ENCODE measurements at regions not wholly inside any gene's neighbourhood (a gene's known extent, or its start where the extent isn't known, plus 50 kb on each side); places are given as distances from the start of the nearest gene placed in this dataset.

DNA sequence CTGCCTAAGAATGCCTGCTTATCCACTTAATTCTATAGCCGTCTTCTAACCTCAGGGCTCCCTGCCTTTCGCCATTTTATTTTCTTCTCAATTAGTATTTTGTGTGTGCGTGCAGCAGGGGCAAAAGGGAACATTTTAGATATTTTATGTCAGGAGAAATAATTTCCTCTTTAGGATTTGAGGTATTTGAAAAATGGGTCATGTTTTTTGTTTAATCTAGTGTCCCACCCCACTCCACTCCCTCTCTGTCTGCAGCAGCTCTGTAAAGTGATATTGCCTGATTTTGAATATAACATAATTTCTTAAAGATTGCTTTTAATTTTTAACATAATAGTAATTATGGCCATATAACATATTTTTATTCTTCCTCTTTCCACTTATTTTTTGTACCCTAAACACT, 593.2 kb upstream of the DPPA4 start:
- no peak for TF ChIP-seq POLR2AphosphoS5 (IDR thresholded peaks at IDR 0.05)
- TF ChIP-seq, protein P1, sequence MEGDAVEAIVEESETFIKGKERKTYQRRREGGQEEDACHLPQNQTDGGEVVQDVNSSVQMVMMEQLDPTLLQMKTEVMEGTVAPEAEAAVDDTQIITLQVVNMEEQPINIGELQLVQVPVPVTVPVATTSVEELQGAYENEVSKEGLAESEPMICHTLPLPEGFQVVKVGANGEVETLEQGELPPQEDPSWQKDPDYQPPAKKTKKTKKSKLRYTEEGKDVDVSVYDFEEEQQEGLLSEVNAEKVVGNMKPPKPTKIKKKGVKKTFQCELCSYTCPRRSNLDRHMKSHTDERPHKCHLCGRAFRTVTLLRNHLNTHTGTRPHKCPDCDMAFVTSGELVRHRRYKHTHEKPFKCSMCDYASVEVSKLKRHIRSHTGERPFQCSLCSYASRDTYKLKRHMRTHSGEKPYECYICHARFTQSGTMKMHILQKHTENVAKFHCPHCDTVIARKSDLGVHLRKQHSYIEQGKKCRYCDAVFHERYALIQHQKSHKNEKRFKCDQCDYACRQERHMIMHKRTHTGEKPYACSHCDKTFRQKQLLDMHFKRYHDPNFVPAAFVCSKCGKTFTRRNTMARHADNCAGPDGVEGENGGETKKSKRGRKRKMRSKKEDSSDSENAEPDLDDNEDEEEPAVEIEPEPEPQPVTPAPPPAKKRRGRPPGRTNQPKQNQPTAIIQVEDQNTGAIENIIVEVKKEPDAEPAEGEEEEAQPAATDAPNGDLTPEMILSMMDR (IDR thresholded peaks at IDR 0.05) = no peak
- no peak for TF ChIP-seq POLR2A (IDR thresholded peaks at IDR 0.05)
